ENCODE measurements at regions not wholly inside any gene's neighbourhood (a gene's known extent, or its start where the extent isn't known, plus 50 kb on each side); places are given as distances from the start of the nearest gene placed in this dataset.

GRCh38 chr19:31141301-31141700 is 207.9 kb downstream of the TSHZ3 start (continued):
- TF ChIP-seq ZNF462 (CRISPR knock-in tag; IDR thresholded peaks at IDR 0.05) (no peak), ZNF114 (CRISPR knock-in tag; IDR thresholded peaks at IDR 0.05) (no peak), EZH2 (IDR thresholded peaks at IDR 0.05; ENCODE audit: low read depth, unreplicated experiment) (no peak), JUNB (IDR thresholded peaks at IDR 0.05; ENCODE audit: unreplicated experiment) (no peak), NANOG (IDR thresholded peaks at IDR 0.05; ENCODE audit: borderline replicate concordance) (no peak)
- TF ChIP-seq, protein P1, sequence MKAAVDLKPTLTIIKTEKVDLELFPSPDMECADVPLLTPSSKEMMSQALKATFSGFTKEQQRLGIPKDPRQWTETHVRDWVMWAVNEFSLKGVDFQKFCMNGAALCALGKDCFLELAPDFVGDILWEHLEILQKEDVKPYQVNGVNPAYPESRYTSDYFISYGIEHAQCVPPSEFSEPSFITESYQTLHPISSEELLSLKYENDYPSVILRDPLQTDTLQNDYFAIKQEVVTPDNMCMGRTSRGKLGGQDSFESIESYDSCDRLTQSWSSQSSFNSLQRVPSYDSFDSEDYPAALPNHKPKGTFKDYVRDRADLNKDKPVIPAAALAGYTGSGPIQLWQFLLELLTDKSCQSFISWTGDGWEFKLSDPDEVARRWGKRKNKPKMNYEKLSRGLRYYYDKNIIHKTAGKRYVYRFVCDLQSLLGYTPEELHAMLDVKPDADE (IDR thresholded peaks at IDR 0.05): no peak

- Histone ChIP-seq H3K4me1 (ENCODE audit: insufficient read depth) (no peaks in the 10 kb centered on the region), H3K36me3 (ENCODE audit: insufficient read depth) (no peaks in the 10 kb centered on the region), H3K4me3 (no peak overlapping the region), H2AFZ (no peak overlapping the region), H4K20me1 (replicated peaks; ENCODE audit: insufficient read depth) (no peaks in the 10 kb centered on the region), H3K79me2 (replicated peaks; ENCODE audit: insufficient read depth) (no peaks in the 10 kb centered on the region), H3K27me3 (ENCODE audit: insufficient read depth) (no peaks in the 10 kb centered on the region), H3K27ac (ENCODE audit: low read depth) (no peak overlapping the region), H3F3A (replicated peaks; ENCODE audit: low read depth) (no peaks in the 10 kb centered on the region), H3K9me2 (ENCODE audit: insufficient read depth) (peaks cover 10% of the 10 kb centered on the region), H3K4me2 (no peak overlapping the region)
- no peak for TF ChIP-seq CREB1 (CRISPR knock-in tag; IDR thresholded peaks at IDR 0.05; ENCODE audit: low read depth)
- TF ChIP-seq, protein P2, sequence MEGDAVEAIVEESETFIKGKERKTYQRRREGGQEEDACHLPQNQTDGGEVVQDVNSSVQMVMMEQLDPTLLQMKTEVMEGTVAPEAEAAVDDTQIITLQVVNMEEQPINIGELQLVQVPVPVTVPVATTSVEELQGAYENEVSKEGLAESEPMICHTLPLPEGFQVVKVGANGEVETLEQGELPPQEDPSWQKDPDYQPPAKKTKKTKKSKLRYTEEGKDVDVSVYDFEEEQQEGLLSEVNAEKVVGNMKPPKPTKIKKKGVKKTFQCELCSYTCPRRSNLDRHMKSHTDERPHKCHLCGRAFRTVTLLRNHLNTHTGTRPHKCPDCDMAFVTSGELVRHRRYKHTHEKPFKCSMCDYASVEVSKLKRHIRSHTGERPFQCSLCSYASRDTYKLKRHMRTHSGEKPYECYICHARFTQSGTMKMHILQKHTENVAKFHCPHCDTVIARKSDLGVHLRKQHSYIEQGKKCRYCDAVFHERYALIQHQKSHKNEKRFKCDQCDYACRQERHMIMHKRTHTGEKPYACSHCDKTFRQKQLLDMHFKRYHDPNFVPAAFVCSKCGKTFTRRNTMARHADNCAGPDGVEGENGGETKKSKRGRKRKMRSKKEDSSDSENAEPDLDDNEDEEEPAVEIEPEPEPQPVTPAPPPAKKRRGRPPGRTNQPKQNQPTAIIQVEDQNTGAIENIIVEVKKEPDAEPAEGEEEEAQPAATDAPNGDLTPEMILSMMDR (conservative IDR thresholded peaks at IDR 0.05; ENCODE audit: low read depth in 2 of 2): 0 out of 4 replicates have a peak, but pooled peaks of 1 of the 2 experiments have one; percentile 25
- Mint-ChIP-seq H3K4me3 (no peak overlapping the region), H3K27ac (no peak overlapping the region), H3K36me3 (ENCODE audit: low read depth) (no peaks in the 10 kb centered on the region), H3K4me1 (peaks cover 8% of the 10 kb centered on the region; the same call in 2 of the 3 replicates), H3K27me3 (ENCODE audit: insufficient read depth, low read depth, poor library complexity) (no peaks in the 10 kb centered on the region), H3K9me3 (no peaks in the 10 kb centered on the region; the same call in 2 of the 3 replicates)
- ATAC-seq (no peak), DNase-seq (ENCODE audit: low spot score) (no peak)
These were observed 208.5 kb downstream of the TSHZ3 start for GRCh38 chr19:31140717-31141116.
